Naive B cell (primary cell): ENCODE measurements at regions not wholly inside any gene's neighbourhood (a gene's known extent, or its start where the extent isn't known, plus 50 kb on each side); places are given as distances from the start of the nearest gene placed in this dataset.

Source experiments
- ATAC-seq, 2 donors: fragments of 150-1000 bp; cut with Tn5 transposase; 2 replicates each; pipeline ENCODE4 v1.10.0; 2021; ENCODE audit warnings: low read depth in 2 of 2, mild to moderate bottlenecking in 2 of 2, moderate library complexity in 2 of 2
- DNase-seq: peaks from one replicate; pipeline ENCODE4 v3.0.0; 2022
- H3K27ac Mint-ChIP-seq, 6 donors: one replicate each; pipeline ENCODE4 v1.8.0; 2020 to 2022; ENCODE audit warnings: mild to moderate bottlenecking in 6 of 6, mixed read lengths in 6 of 6, moderate library complexity in 5 of 6, inconsistent platforms in 2 of 6
- H3K27me3 Mint-ChIP-seq, 3 donors: one replicate each; pipeline ENCODE4 v1.8.0; 2021 to 2022; ENCODE audit warnings: mixed read lengths in 3 of 3, mild to moderate bottlenecking in 1 of 3
- H3K36me3 Mint-ChIP-seq, 2 donors: one replicate each; pipeline ENCODE4 v1.8.0; 2020 to 2022; ENCODE audit warnings: mixed read lengths in 2 of 2, inconsistent platforms in 1 of 2, mild to moderate bottlenecking in 1 of 2
- H3K4me1 Mint-ChIP-seq, 3 donors: one replicate each; pipeline ENCODE4 v1.8.0; 2020 to 2022; ENCODE audit warnings: mixed read lengths in 3 of 3, inconsistent platforms in 1 of 3, mild to moderate bottlenecking in 1 of 3, moderate library complexity in 1 of 3
- H3K4me3 Mint-ChIP-seq, 8 donors: one replicate each; pipeline ENCODE4 v1.8.0; 2020 to 2022; ENCODE audit warnings: mild to moderate bottlenecking in 8 of 8, mixed read lengths in 8 of 8, moderate library complexity in 8 of 8, inconsistent platforms in 2 of 8
- H3K9me3 Mint-ChIP-seq, 7 donors: one replicate each; pipeline ENCODE4 v1.8.0; 2020 to 2022; ENCODE audit warnings: mixed read lengths in 7 of 7, mild to moderate bottlenecking in 5 of 7, inconsistent platforms in 2 of 7, moderate library complexity in 1 of 7

DNA sequence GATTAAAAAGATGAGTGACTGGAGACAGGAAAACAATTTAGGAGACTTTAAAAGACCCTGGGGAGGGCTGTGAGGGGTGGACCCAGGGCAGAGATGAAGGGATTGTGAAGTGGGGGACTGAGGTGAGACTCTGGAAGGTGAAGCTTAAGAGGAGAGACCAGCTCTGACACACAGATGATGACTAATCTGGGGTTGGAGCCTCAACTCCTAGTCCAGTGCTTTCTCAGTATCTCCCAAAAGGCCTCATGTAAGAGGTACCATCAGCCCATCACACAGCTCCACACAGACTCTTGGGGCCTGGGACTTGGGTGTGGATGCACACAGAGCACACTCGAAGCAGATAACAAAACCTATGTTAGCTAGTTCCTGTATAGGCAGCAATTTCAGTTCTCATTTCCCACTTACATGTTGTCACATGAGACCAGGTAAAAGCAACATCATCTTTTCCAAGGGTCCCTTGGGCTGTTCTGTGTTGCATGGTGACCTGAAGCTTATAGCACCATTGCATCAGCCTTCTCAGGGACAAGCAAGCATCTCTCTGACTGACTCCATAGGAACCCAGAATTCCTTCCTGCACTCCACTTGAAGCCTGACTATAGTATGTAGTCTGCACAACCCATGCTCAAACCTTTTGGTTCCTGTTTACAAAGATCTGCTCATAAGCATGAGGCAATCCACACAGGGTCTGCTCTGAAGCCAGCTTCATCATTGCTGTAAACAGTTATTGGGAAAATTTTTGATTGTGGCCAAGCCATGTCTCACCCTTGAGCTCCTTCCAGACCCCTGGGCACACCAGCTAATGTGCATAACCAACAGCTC, 88.6 kb upstream of the MYCBP2 start:
- Mint-ChIP-seq H3K27me3 (no peaks in the 10 kb centered on the region), H3K4me1 (peaks cover 24 to 35% (median 27%) of the 10 kb centered on the region in 3 donors), H3K27ac (peak overlapping the region; percentile 84 to 95 (median 90)), H3K36me3 (no peaks in the 10 kb centered on the region), H3K9me3 (peaks cover 0 to 2% (median 0%) of the 10 kb centered on the region in 7 donors), H3K4me3 (peak overlapping the region in 6 of 8 donors; percentile 20 to 72 (median 44))
- peak; percentile 91 to 93 for ATAC-seq
- DNase-seq = peak; percentile 46

- no peaks in the 10 kb centered on the region for H3K9me3 Mint-ChIP-seq
- no peak overlapping the region for H3K4me3 Mint-ChIP-seq
- no peak for ATAC-seq
- DNase-seq = no peak
- H3K4me1 Mint-ChIP-seq = peaks cover 24 to 34% (median 27%) of the 10 kb centered on the region in 3 donors
- no peaks in the 10 kb centered on the region for H3K27me3 Mint-ChIP-seq
- no peak overlapping the region for H3K27ac Mint-ChIP-seq
- H3K36me3 Mint-ChIP-seq = no peaks in the 10 kb centered on the region
Measured at GRCh38 chr13:77412860-77413259, 86.0 kb upstream of the MYCBP2 start.

DNA sequence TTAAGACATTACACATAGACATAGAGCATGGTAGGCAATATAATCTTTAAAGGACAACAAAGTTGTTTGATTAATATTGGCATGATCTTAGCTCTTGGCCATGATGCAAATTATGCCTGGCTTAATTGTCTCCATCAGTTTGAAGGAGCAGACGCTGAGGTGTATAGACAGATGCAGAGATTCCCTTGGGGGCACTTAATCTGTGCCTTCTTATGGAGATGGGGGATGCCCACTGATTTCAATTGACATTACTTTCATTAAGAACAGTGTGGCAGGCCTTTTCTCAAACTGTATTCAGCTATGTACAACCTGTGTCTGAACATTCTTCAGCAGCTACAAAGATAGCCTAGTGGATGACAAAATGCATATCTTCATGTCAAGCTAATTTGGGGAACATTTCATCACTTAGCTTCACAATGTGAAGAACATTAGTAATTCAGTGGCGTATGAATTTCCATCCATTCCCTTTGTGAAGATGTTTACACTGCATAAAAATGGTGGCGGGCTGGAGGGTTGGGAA, 85.3 kb upstream of the MYCBP2 start:
- no peaks in the 10 kb centered on the region for H3K27me3 Mint-ChIP-seq
- no peaks in the 10 kb centered on the region for H3K9me3 Mint-ChIP-seq
- ATAC-seq (no peak), DNase-seq (no peak)
- no peak overlapping the region for H3K27ac Mint-ChIP-seq
- H3K4me1 Mint-ChIP-seq = peaks cover 22 to 27% (median 24%) of the 10 kb centered on the region in 3 donors
- no peak overlapping the region for H3K4me3 Mint-ChIP-seq
- H3K36me3 Mint-ChIP-seq = no peaks in the 10 kb centered on the region

- peak overlapping the region in 1 of 6 donors; percentile 7 for H3K27ac Mint-ChIP-seq
- no peaks in the 10 kb centered on the region for H3K4me1 Mint-ChIP-seq
- ATAC-seq = no peak
- no peak for DNase-seq
- no peaks in the 10 kb centered on the region for H3K27me3 Mint-ChIP-seq
- H3K36me3 Mint-ChIP-seq = no peaks in the 10 kb centered on the region
- no peak overlapping the region for H3K4me3 Mint-ChIP-seq
- H3K9me3 Mint-ChIP-seq = no peaks in the 10 kb centered on the region
Measured at GRCh38 chr13:77409412-77409811, 82.5 kb upstream of the MYCBP2 start.

DNA sequence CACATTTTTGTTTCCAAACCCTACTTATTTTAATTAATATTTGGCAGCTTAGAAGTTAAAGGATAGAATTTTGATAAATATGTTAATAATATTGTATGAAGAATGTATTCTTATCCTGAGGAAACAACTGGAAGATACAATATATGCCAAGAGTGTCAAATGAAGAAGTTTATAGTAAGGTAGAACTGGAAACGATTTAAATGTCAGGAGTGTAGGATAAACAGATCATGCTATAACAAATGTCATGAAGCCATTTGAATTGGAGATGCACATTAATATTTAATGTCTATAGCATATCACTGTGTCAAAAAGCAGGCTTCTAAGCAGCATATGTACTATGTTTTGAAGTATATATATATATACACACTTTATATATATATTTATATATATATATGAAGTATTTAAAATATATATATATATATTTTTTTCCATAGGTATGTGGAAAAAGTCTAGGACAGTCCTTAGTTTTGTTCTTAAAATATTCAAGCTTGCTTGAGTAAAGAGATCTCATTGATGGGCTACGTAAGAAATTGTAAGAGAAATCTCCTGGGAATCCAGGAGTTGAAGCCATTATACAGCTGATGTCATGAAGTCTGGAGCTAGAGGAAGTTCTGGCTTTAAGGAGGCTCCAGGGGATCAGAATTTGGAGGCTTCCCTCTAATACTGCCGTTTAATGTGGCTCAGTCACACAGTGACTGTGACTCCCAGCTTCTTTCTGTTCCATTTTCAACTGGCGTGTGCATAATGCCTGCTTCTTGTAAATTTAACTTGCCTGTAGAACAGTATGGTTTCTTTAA, 79.9 kb upstream of the MYCBP2 start:
- Mint-ChIP-seq H3K27ac (no peak overlapping the region), H3K4me3 (no peak overlapping the region), H3K9me3 (no peaks in the 10 kb centered on the region), H3K4me1 (no peaks in the 10 kb centered on the region), H3K27me3 (no peaks in the 10 kb centered on the region), H3K36me3 (no peaks in the 10 kb centered on the region)
- ATAC-seq = no peak
- DNase-seq = no peak

GRCh38 chr13:77398825-77399620, 72.1 kb upstream of the MYCBP2 start:
- H3K4me1 Mint-ChIP-seq = peaks cover 0 to 5% (median 0%) of the 10 kb centered on the region in 3 donors
- no peak overlapping the region for H3K27ac Mint-ChIP-seq
- peaks cover 0 to 3% (median 0%) of the 10 kb centered on the region in 7 donors for H3K9me3 Mint-ChIP-seq
- no peak for ATAC-seq
- no peaks in the 10 kb centered on the region for H3K27me3 Mint-ChIP-seq
- H3K4me3 Mint-ChIP-seq = no peak overlapping the region
- no peak for DNase-seq
- no peaks in the 10 kb centered on the region for H3K36me3 Mint-ChIP-seq

GRCh38 chr13:77397636-77398035, 70.7 kb upstream of the MYCBP2 start:
- Mint-ChIP-seq H3K4me3 (no peak overlapping the region), H3K36me3 (no peaks in the 10 kb centered on the region)

DNA sequence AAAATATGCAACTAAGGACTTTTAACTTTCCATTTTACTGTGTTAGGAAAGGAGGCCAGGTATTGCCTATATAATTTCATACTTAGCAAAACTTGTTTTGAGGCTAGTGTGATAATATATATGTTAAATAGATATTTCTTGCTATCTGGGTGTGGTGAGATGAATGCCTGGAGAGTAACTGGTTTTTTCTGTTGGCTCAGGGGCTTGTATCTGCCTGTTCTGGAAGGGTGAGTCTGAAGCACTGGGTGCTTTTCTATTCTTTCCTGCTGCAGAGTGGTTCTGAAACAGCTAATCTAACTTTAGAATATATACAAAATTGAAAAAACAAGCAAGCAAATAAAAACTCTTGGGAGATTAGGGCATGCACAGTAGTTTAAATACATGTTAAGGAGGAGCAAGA, 64.6 kb upstream of the MYCBP2 start:
- Mint-ChIP-seq H3K27me3 (no peaks in the 10 kb centered on the region), H3K36me3 (no peaks in the 10 kb centered on the region), H3K4me1 (peaks cover 4 to 10% (median 9%) of the 10 kb centered on the region in 3 donors), H3K27ac (peak overlapping the region in 1 of 6 donors; percentile 9), H3K4me3 (no peak overlapping the region), H3K9me3 (peaks cover 0 to 1% (median 0%) of the 10 kb centered on the region in 7 donors)
- DNase-seq (no peak), ATAC-seq (no peak)

More at GRCh38 chr13:77397636-77398035, 70.7 kb upstream of the MYCBP2 start:
- Mint-ChIP-seq H3K27ac (no peak overlapping the region), H3K4me1 (peaks cover 4 to 15% (median 9%) of the 10 kb centered on the region in 3 donors), H3K9me3 (peaks cover 0 to 3% (median 0%) of the 10 kb centered on the region in 7 donors), H3K27me3 (no peaks in the 10 kb centered on the region)
- no peak for DNase-seq
- no peak for ATAC-seq

DNA sequence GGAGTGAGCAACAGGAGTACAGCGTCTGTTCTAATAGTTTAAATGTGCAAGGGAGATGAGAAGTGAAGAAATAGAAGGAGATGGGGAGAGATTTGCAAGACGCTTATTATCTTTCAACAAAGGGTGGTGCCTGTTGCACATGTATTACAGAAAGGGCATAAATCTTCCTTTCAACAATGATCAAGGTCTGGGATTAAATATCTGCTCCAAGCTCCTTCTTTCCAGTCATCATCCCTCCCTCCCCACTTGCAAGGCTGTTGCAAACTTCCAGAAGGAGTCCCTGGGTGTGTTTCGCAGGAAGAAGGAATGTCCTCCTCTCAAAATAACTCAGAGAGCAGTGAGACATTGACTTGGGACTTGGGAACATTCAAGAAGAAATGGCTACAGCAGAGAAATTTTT, 63.5 kb upstream of the MYCBP2 start:
- peaks cover 4 to 10% (median 9%) of the 10 kb centered on the region in 3 donors for H3K4me1 Mint-ChIP-seq
- DNase-seq (no peak), ATAC-seq (no peak)
- H3K9me3 Mint-ChIP-seq = peaks cover 0 to 6% (median 0%) of the 10 kb centered on the region in 7 donors
- no peaks in the 10 kb centered on the region for H3K36me3 Mint-ChIP-seq
- H3K27me3 Mint-ChIP-seq = no peaks in the 10 kb centered on the region
- H3K4me3 Mint-ChIP-seq = no peak overlapping the region
- H3K27ac Mint-ChIP-seq = peak overlapping the region in 1 of 6 donors; percentile 6

DNA sequence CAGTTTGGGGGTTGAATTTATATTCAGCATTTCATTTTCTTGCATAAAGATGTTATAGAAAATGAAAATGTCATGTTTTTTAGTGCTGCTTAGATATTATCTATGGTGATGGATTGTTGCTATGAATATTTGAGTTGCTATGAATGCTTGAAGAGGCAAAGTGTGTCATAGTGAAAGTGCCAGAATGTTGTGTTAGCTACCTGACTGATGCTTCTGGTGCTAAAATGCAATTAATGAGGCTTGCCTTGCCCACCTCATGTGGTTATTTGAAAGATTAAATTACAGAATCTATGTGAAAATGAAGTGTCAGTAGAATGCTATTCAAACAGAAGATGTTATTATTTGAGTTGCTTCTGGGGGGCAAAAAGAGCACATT, 62.7 kb upstream of the MYCBP2 start:
- Mint-ChIP-seq H3K9me3 (peaks cover 0 to 7% (median 0%) of the 10 kb centered on the region in 7 donors), H3K4me1 (peaks cover 4 to 10% (median 9%) of the 10 kb centered on the region in 3 donors), H3K27me3 (no peaks in the 10 kb centered on the region), H3K27ac (no peak overlapping the region), H3K36me3 (no peaks in the 10 kb centered on the region), H3K4me3 (no peak overlapping the region)
- DNase-seq = no peak
- ATAC-seq = no peak

GRCh38 chr13:77388944-77389624, 62.2 kb upstream of the MYCBP2 start:
- DNase-seq (no peak), ATAC-seq (no peak)
- Mint-ChIP-seq H3K27ac (no peak overlapping the region), H3K4me1 (peaks cover 4 to 10% (median 9%) of the 10 kb centered on the region in 3 donors), H3K27me3 (no peaks in the 10 kb centered on the region), H3K9me3 (peaks cover 0 to 7% (median 0%) of the 10 kb centered on the region in 7 donors), H3K36me3 (no peaks in the 10 kb centered on the region), H3K4me3 (no peak overlapping the region)

- no peaks in the 10 kb centered on the region for H3K4me1 Mint-ChIP-seq
- peak overlapping the region in 1 of 6 donors; percentile 34 for H3K27ac Mint-ChIP-seq
- DNase-seq (no peak), ATAC-seq (no peak)
- H3K4me3 Mint-ChIP-seq = no peak overlapping the region
- peaks cover 0 to 7% (median 0%) of the 10 kb centered on the region in 7 donors for H3K9me3 Mint-ChIP-seq
- H3K36me3 Mint-ChIP-seq = no peaks in the 10 kb centered on the region
- no peaks in the 10 kb centered on the region for H3K27me3 Mint-ChIP-seq
Measured at GRCh38 chr13:77387607-77388200, 60.8 kb upstream of the MYCBP2 start.
